SH-SY5Y (cell line): ENCODE measurements at regions not wholly inside any gene's neighbourhood (a gene's known extent, or its start where the extent isn't known, plus 50 kb on each side); places are given as distances from the start of the nearest gene placed in this dataset.

Experiments
- GATA2 ChIP-seq: IDR thresholded peaks from 2 replicates; pipeline ENCODE4 v1.6.1; 2011; ENCODE audit warnings: mild to moderate bottlenecking, low read depth, low read length
- GATA3 ChIP-seq: IDR thresholded peaks from 2 replicates; pipeline ENCODE4 v1.6.1; 2011; ENCODE audit warnings: low read depth, mild to moderate bottlenecking, low read length, moderate library complexity

DNA sequence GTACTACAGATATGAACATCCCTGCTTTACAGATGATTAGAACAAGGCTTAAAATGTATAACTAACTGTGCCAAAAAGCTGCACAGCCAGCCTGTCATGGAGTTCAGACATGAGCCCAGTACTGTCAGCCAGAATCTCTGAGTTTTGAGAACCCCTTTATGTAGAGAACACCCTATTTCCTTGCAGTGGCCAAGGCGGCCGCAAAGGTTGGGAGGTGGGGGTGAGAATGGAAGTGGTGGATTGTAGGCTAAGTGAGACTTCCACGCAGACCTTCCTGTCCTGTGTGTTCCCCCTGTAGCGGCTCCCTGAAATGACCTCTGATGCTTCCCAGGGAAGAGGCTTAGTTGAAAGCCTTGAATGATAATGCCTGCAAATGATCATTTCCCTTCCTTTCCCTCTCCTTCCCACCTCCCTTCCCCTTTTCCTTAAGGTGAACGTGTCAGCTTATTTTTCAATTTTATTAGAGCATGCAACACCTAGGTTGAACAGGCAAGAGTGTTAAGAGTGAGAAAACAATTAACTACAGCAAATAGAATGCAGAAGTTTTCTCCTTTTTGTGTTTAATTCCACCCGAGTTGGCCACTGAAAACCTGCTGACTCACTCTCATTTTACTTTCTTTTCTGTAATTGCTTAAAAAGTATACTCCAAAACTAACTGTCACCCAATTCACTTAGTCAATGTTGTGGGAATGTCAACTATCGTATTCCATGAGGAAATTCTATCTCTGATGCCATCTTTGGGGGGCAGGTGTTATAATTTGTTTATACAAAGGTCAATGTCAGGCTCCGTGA is 167.0 kb upstream of the EDNRB start:
- no peak for TF ChIP-seq GATA2
- no peak for TF ChIP-seq GATA3
